ENCODE measurements at regions not wholly inside any gene's neighbourhood (a gene's known extent, or its start where the extent isn't known, plus 50 kb on each side); places are given as distances from the start of the nearest gene placed in this dataset.
A peak's percentile ranks its signal among the peaks of the same experiment; 100 is the strongest.

GRCh38 chr11:79697905-79698304, 257.1 kb upstream of the TENM4 start:
- DNase-seq = no peak

More at GRCh38 chr11:79697905-79698304, 257.1 kb upstream of the TENM4 start:
- H3K27ac Mint-ChIP-seq = peak overlapping the region in 1 of 3 experiments; percentile 44; a peak in 1 of 7 replicates
- no peaks in the 10 kb centered on the region for H3K27me3 ChIP-seq (ENCODE audit: insufficient read depth, low read length)
- H3K9me3 Mint-ChIP-seq = peaks cover 20 to 22% of the 10 kb centered on the region in 2 experiments
- no peak overlapping the region for H2BK20ac ChIP-seq (ENCODE audit: low read depth, low read length, poor library complexity, severe bottlenecking)
- no peak overlapping the region for H2AK5ac ChIP-seq (ENCODE audit: insufficient read length, low read length)
- no peak overlapping the region for H2BK15ac ChIP-seq (ENCODE audit: low read depth, low read length)
- H3K79me1 ChIP-seq (ENCODE audit: insufficient read depth, low read depth, low read length, poor library complexity, severe bottlenecking) = no peaks in the 10 kb centered on the region
- H3K56ac ChIP-seq (ENCODE audit: insufficient read length, low read depth, low read length) = no peak overlapping the region
- no peaks in the 10 kb centered on the region for H3K4me1 ChIP-seq (ENCODE audit: insufficient read depth, low read length)
- peaks cover 4 to 22% (median 15%) of the 10 kb centered on the region in 3 experiments for H3K36me3 Mint-ChIP-seq (ENCODE audit: insufficient read depth in 1 of 3, low read depth in 3 of 3)
- H4K91ac ChIP-seq (ENCODE audit: insufficient read length, low read depth, low read length) = no peak overlapping the region
- H2AFZ ChIP-seq (ENCODE audit: low read length) = no peak overlapping the region
- no peak overlapping the region for H3K18ac ChIP-seq (ENCODE audit: insufficient read length, low read depth, low read length)
- no peaks in the 10 kb centered on the region for H3K9me3 ChIP-seq (ENCODE audit: control insufficient read depth, low read depth, low read length)
- H2BK120ac ChIP-seq (ENCODE audit: low read depth, low read length, poor library complexity, severe bottlenecking) = no peak overlapping the region
- H3K14ac ChIP-seq (ENCODE audit: insufficient read depth, low read length) = no peak overlapping the region
- no peak overlapping the region for H3K4me2 ChIP-seq (ENCODE audit: insufficient read depth, insufficient read length, low read length)
- no peaks in the 10 kb centered on the region for H3K79me2 ChIP-seq (ENCODE audit: insufficient read depth, low read length)
- no peaks in the 10 kb centered on the region for H3K4me1 Mint-ChIP-seq
- H3T11ph ChIP-seq (ENCODE audit: low read length) = no peak overlapping the region
- H3K4me3 Mint-ChIP-seq = no peak overlapping the region
- H3K23ac ChIP-seq (ENCODE audit: insufficient read length, low read depth, low read length) = no peak overlapping the region
- no CpG with 5 or more reads among the region's 2 CpGs for whole genome bisulfite sequencing (ENCODE audit: extremely low coverage, insufficient read length, low lambda C conversion rate)
- H4K20me1 ChIP-seq (ENCODE audit: control insufficient read depth, insufficient read depth, insufficient read length) = no peaks in the 10 kb centered on the region
- no peak overlapping the region for H3K27ac ChIP-seq (ENCODE audit: insufficient read length, low read depth, low read length)
- no peak overlapping the region for H3K9ac ChIP-seq (ENCODE audit: extremely low read depth, insufficient read length, low read length)
- H4K8ac ChIP-seq (replicated peaks; ENCODE audit: insufficient read length, low read depth, low read length) = no peak overlapping the region
- H3K23me2 ChIP-seq (ENCODE audit: insufficient read length, low read depth, low read length, poor library complexity, severe bottlenecking) = no peaks in the 10 kb centered on the region
- H2BK5ac ChIP-seq (ENCODE audit: insufficient read length, low read length) = no peak overlapping the region
- no peak for TF ChIP-seq CTCF (conservative IDR thresholded peaks at IDR 0.05)
- no peaks in the 10 kb centered on the region for H3K27me3 Mint-ChIP-seq (ENCODE audit: low read depth)
- no peak overlapping the region for H3K4ac ChIP-seq (ENCODE audit: low read depth, low read length)
- no peak overlapping the region for H2BK12ac ChIP-seq (ENCODE audit: insufficient read length, low read depth, low read length)
- H4K5ac ChIP-seq (ENCODE audit: insufficient read length, low read depth, low read length) = no peak overlapping the region

All from H9 (cell line).